DND-41 (cell line): ENCODE measurements at regions not wholly inside any gene's neighbourhood (a gene's known extent, or its start where the extent isn't known, plus 50 kb on each side); places are given as distances from the start of the nearest gene placed in this dataset.

Experiments
- ATAC-seq: fragments of 200-7000 bp; cut with Tn5 transposase; 3 replicates; pipeline ENCODE4 v1.9.1; 2021; ENCODE audit warnings: low read depth; ENCODE audit not compliant: insufficient read depth
- DNase-seq: peaks from one replicate; pipeline ENCODE4 v3.0.0-alpha.2; 2020
- H2AFZ ChIP-seq: 2 replicates; pipeline ENCODE4 v1.6.0; 2012; ENCODE audit warnings: low read depth, low read length
- H3K27ac ChIP-seq: 2 replicates; pipeline ENCODE4 v1.5.1; 2012; ENCODE audit warnings: low read length, inconsistent platforms
- H3K27me3 ChIP-seq: fragments of 200-600 bp; sonication (generic); 2 replicates; pipeline ENCODE4 v1.6.0; 2012; ENCODE audit warnings: low read length, mild to moderate bottlenecking, inconsistent platforms; ENCODE audit not compliant: insufficient read depth, poor library complexity
- H3K36me3 ChIP-seq: 2 replicates; pipeline ENCODE4 v1.5.1; 2012; ENCODE audit warnings: low read length, inconsistent platforms; ENCODE audit not compliant: insufficient read depth
- H3K4me1 ChIP-seq: 2 replicates; pipeline ENCODE4 v1.5.1; 2012; ENCODE audit warnings: mild to moderate bottlenecking, low read length; ENCODE audit not compliant: insufficient read depth
- H3K4me2 ChIP-seq: 2 replicates; pipeline ENCODE4 v1.6.0; 2012; ENCODE audit warnings: mild to moderate bottlenecking, moderate library complexity, low read length, inconsistent platforms; ENCODE audit not compliant: insufficient read depth
- H3K4me3 ChIP-seq, 2 experiments: fragments of 200-600 bp in 1 of 2; shearing (Covaris generic) in 1 of 2; 2 replicates each; pipeline ENCODE4 v1.5.1; 2012 to 2016; ENCODE audit warnings: inconsistent platforms in 2 of 2, low read length in 2 of 2, mild to moderate bottlenecking in 2 of 2, low read depth in 1 of 2, moderate library complexity in 1 of 2
- H3K79me2 ChIP-seq: 2 replicates; pipeline ENCODE4 v1.6.0; 2012; ENCODE audit warnings: low read length, inconsistent platforms; ENCODE audit not compliant: insufficient read depth
- H3K9ac ChIP-seq: 2 replicates; pipeline ENCODE4 v1.6.0; 2012; ENCODE audit warnings: low read depth, mild to moderate bottlenecking, inconsistent platforms, low read length, moderate library complexity
- H3K9me3 ChIP-seq: 2 replicates; pipeline ENCODE4 v1.5.1; 2012; ENCODE audit warnings: low read length, moderate library complexity, mild to moderate bottlenecking, inconsistent platforms; ENCODE audit not compliant: insufficient read depth, severe bottlenecking
- H4K20me1 ChIP-seq: 2 replicates; pipeline ENCODE4 v1.6.0; 2012; ENCODE audit warnings: low read length; ENCODE audit not compliant: insufficient read depth
- EZH2 ChIP-seq: IDR thresholded peaks from 3 replicates; pipeline ENCODE4 v1.6.1; 2012; ENCODE audit warnings: borderline replicate concordance, low read depth, mild to moderate bottlenecking, moderate library complexity, low read length, inconsistent platforms; ENCODE audit not compliant: severe bottlenecking
- TF ChIP-seq, protein P1 (sequence below): IDR thresholded peaks from 2 replicates; pipeline ENCODE4 v1.5.1; 2012; ENCODE audit warnings: borderline replicate concordance, low read length, moderate library complexity, mild to moderate bottlenecking; ENCODE audit not compliant: poor library complexity, severe bottlenecking; ENCODE audit errors: extremely low read depth

DNA sequence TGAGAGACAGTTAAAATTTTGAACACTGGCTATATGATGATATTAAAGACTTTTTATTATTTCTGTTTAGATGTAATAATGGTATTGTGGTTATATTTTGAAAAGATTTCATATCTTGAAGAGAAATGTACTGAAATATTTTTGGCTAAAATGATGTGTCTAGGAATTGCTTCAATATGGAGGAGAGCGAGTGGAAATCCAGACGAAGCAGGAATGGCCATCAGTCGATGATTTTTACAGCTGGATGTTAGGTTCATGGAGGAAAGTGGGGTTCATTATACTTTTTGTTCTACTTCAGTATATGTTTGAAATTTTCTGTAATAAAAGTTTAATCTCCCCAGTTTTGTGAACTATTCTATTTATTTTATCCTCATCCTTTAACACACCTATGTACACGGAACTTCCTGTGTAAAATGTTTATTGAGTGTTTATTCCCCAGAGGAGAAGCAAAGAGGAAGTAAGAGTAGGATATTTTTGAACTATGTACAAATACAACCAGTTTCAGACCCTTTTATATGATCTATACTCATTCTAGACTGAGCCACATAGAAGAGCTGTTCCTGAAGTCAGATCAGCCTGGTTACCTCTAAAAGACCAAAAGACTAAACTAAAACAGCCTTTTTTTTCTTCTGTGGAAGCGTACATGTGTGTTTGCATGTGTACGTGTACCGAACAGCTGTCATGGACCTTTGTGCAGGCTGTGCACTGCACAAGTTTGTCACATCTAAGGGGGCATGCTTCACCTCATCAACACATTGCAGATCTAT is 211.0 kb upstream of the NUDT4 start:
- Histone ChIP-seq H3K36me3 (no peaks in the 10 kb centered on the region), H3K79me2 (no peaks in the 10 kb centered on the region), H3K9ac (no peak overlapping the region), H4K20me1 (no peaks in the 10 kb centered on the region), H3K4me2 (no peak overlapping the region), H3K27me3 (no peaks in the 10 kb centered on the region), H3K4me3 (no peak overlapping the region), H3K27ac (no peak overlapping the region), H3K9me3 (no peaks in the 10 kb centered on the region), H2AFZ (no peak overlapping the region), H3K4me1 (no peaks in the 10 kb centered on the region)
- no peak for TF ChIP-seq EZH2
- TF ChIP-seq, protein P1, sequence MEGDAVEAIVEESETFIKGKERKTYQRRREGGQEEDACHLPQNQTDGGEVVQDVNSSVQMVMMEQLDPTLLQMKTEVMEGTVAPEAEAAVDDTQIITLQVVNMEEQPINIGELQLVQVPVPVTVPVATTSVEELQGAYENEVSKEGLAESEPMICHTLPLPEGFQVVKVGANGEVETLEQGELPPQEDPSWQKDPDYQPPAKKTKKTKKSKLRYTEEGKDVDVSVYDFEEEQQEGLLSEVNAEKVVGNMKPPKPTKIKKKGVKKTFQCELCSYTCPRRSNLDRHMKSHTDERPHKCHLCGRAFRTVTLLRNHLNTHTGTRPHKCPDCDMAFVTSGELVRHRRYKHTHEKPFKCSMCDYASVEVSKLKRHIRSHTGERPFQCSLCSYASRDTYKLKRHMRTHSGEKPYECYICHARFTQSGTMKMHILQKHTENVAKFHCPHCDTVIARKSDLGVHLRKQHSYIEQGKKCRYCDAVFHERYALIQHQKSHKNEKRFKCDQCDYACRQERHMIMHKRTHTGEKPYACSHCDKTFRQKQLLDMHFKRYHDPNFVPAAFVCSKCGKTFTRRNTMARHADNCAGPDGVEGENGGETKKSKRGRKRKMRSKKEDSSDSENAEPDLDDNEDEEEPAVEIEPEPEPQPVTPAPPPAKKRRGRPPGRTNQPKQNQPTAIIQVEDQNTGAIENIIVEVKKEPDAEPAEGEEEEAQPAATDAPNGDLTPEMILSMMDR: no peak
- ATAC-seq (no peak), DNase-seq (no peak)

GRCh38 chr12:93167331-93167730 is 210.4 kb upstream of the NUDT4 start:
- Histone ChIP-seq H3K27ac (no peak overlapping the region), H3K9ac (no peak overlapping the region), H3K9me3 (no peaks in the 10 kb centered on the region), H3K4me1 (no peaks in the 10 kb centered on the region), H3K27me3 (no peaks in the 10 kb centered on the region), H4K20me1 (no peaks in the 10 kb centered on the region), H3K4me3 (no peak overlapping the region), H2AFZ (no peak overlapping the region), H3K36me3 (no peaks in the 10 kb centered on the region), H3K4me2 (no peak overlapping the region), H3K79me2 (no peaks in the 10 kb centered on the region)
- ATAC-seq (no peak), DNase-seq (no peak)
- no peak for TF ChIP-seq EZH2
- TF ChIP-seq, protein P1: no peak

GRCh38 chr12:93167841-93168492 is 209.8 kb upstream of the NUDT4 start:
- Histone ChIP-seq H3K4me1 (0 out of 2 replicates have a peak, but pooled peaks cover 2% of the 10 kb centered on the region), H3K4me2 (no peak overlapping the region), H4K20me1 (no peaks in the 10 kb centered on the region), H3K36me3 (no peaks in the 10 kb centered on the region), H2AFZ (no peak overlapping the region), H3K9ac (no peak overlapping the region), H3K4me3 (no peak overlapping the region), H3K27me3 (no peaks in the 10 kb centered on the region), H3K79me2 (no peaks in the 10 kb centered on the region), H3K9me3 (no peaks in the 10 kb centered on the region), H3K27ac (no peak overlapping the region)
- DNase-seq: no peak
- TF ChIP-seq, protein P1: no peak
- TF ChIP-seq EZH2: no peak
- ATAC-seq: no peak
